Calu3 (cell line): ENCODE measurements at regions not wholly inside any gene's neighbourhood (a gene's known extent, or its start where the extent isn't known, plus 50 kb on each side); places are given as distances from the start of the nearest gene placed in this dataset.

Experiments used
- BruUV-seq: library from RNA; stranded (reverse); fragments of 400-500 nt; replicated peaks from 2 replicates; lab custom pipeline; 2021; lab: Mats Ljungman, UMichigan
- CTCF ChIA-PET: fragments of 300-600 bp; sonication (Branson Sonifier 250); formaldehyde crosslinking; loops from one replicate; lab custom pipeline; 2022; ENCODE audit warnings: antibody characterized with exemption; lab: Charles Lee
- DNase-seq: peaks from one replicate; pipeline ENCODE4 v3.0.0; 2022
- H3K27ac Mint-ChIP-seq: one replicate; pipeline ENCODE4 v1.8.0; 2022; ENCODE audit warnings: mixed read lengths; ENCODE audit not compliant: unreplicated experiment
- H3K27me3 Mint-ChIP-seq: one replicate; pipeline ENCODE4 v1.8.0; 2022; ENCODE audit warnings: mixed read lengths; ENCODE audit not compliant: unreplicated experiment
- H3K36me3 Mint-ChIP-seq: one replicate; pipeline ENCODE4 v1.8.0; 2022; ENCODE audit warnings: mild to moderate bottlenecking, moderate library complexity, mixed read lengths; ENCODE audit not compliant: insufficient read depth, unreplicated experiment
- H3K4me1 Mint-ChIP-seq: one replicate; pipeline ENCODE4 v1.8.0; 2022; ENCODE audit warnings: mild to moderate bottlenecking, low read depth, mixed read lengths; ENCODE audit not compliant: unreplicated experiment
- H3K4me3 Mint-ChIP-seq: one replicate; pipeline ENCODE4 v1.8.0; 2022; ENCODE audit warnings: mild to moderate bottlenecking, low read depth, moderate library complexity, mixed read lengths; ENCODE audit not compliant: unreplicated experiment
- H3K9me3 Mint-ChIP-seq: one replicate; pipeline ENCODE4 v1.8.0; 2022; ENCODE audit warnings: low read depth, mixed read lengths; ENCODE audit not compliant: unreplicated experiment
- CTCF ChIP-seq: fragments of 200-600 bp; IDR thresholded peaks from one replicate; pipeline ENCODE4 v1.8.0; 2022; ENCODE audit warnings: antibody characterized with exemption; ENCODE audit not compliant: unreplicated experiment
- intact Hi-C: fragments of 100-400 bp; cut with micrococcal nuclease; formaldehyde crosslinking; loops from one replicate; pipeline ENCODE4 v1.10.0; 2022; ENCODE audit not compliant: unreplicated experiment

DNA sequence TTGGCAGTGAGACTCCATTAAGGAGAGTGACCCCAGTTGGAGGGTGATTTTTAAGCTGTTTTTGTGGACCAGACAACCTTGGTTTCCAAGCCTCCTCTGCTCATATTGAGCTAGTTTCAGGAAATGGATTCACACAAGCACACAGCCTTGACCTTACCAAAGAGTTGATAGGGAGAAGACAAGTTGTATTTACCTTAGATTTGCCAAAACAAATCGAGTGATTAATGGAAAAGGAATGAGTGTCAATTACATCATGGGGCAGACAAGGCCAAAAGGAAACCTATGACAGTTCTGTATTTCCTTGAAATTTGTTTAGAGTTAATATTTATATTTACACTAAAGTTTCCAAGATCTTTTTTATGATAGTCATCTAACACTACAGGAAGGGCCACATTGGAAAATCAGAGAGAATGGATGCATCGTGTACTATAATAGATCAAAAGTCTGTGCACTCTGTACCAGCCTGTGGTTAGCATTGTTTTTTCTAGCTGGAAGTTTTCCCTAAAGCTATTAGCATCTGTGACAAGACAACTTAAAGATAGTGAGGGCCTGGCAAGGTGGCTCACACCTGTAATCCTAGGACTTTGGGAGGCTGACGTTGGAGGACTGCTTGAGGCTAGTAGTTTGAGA, 86.0 kb upstream of the FER start:
- Mint-ChIP-seq H3K27me3 (no peaks in the 10 kb centered on the region), H3K4me1 (peaks cover 56% of the 10 kb centered on the region), H3K4me3 (peak overlapping the region; percentile 20), H3K27ac (peak overlapping the region; percentile 48), H3K36me3 (peaks cover 6% of the 10 kb centered on the region), H3K9me3 (no peaks in the 10 kb centered on the region)
- no TSS peak for BruUV-seq
- no peak for TF ChIP-seq CTCF
- DNase-seq: peak; percentile 25
- intact Hi-C loops: no loop called here
- CTCF ChIA-PET: interaction anchor here (0.8 to 1.4 kb wide), 5 partner anchors 9 to 805 kb away, joined by 3 to 4 read pairs (median 3); no protein-coding TSS in a partner anchor

GRCh38 chr5:108661024-108661423, 86.7 kb upstream of the FER start:
- Mint-ChIP-seq H3K27me3 (no peaks in the 10 kb centered on the region), H3K4me3 (peak overlapping the region; percentile 20), H3K36me3 (peaks cover 6% of the 10 kb centered on the region), H3K4me1 (peaks cover 63% of the 10 kb centered on the region), H3K9me3 (no peaks in the 10 kb centered on the region), H3K27ac (peak overlapping the region; percentile 48)
- no TSS peak for BruUV-seq
- CTCF ChIA-PET: interaction anchor here (0.8 to 1.2 kb wide), 2 partner anchors 9 to 13 kb away, joined by 3 read pairs; no protein-coding TSS in a partner anchor
- TF ChIP-seq CTCF: no peak
- no peak for DNase-seq
- intact Hi-C loops: no loop called here

GRCh38 chr5:108660291-108660690, 87.4 kb upstream of the FER start:
- H3K4me3 Mint-ChIP-seq: no peak overlapping the region
- TF ChIP-seq CTCF: no peak
- no peaks in the 10 kb centered on the region for H3K9me3 Mint-ChIP-seq
- no TSS peak for BruUV-seq
- intact Hi-C loops: no loop called here
- no peaks in the 10 kb centered on the region for H3K27me3 Mint-ChIP-seq
- CTCF ChIA-PET: no interaction called here
- peaks cover 67% of the 10 kb centered on the region for H3K4me1 Mint-ChIP-seq
- no peak for DNase-seq
- peaks cover 6% of the 10 kb centered on the region for H3K36me3 Mint-ChIP-seq
- no peak overlapping the region for H3K27ac Mint-ChIP-seq

- Mint-ChIP-seq H3K4me3 (no peak overlapping the region), H3K4me1 (peaks cover 67% of the 10 kb centered on the region), H3K27ac (no peak overlapping the region), H3K9me3 (no peaks in the 10 kb centered on the region), H3K36me3 (peaks cover 6% of the 10 kb centered on the region), H3K27me3 (no peaks in the 10 kb centered on the region)
- DNase-seq: no peak
- no TSS peak for BruUV-seq
- intact Hi-C loops: loop anchor here (10.0 kb wide), 1 partner anchor 655 kb away; no protein-coding TSS in a partner anchor
- CTCF ChIA-PET: no interaction called here
- TF ChIP-seq CTCF: no peak
These were observed 88.2 kb upstream of the FER start for GRCh38 chr5:108659531-108659930.
